ENCODE measurements at regions not wholly inside any gene's neighbourhood (a gene's known extent, or its start where the extent isn't known, plus 50 kb on each side); places are given as distances from the start of the nearest gene placed in this dataset.
A peak's percentile ranks its signal among the peaks of the same experiment; 100 is the strongest.

- intact Hi-C loops (cut with DNase I): no loop called here
- no peak for TF ChIP-seq POLR2A (IDR thresholded peaks at IDR 0.05)
- TF ChIP-seq CTCF (IDR thresholded peaks at IDR 0.05): no peak
- DNase-seq: no peak
- Histone ChIP-seq H3K27me3 (no peaks in the 10 kb centered on the region), H3K4me3 (no peak overlapping the region), H3K4me1 (peaks cover 21% of the 10 kb centered on the region), H3K27ac (no peak overlapping the region), H3K9me3 (no peaks in the 10 kb centered on the region), H3K36me3 (replicated peaks in 1 of 2; ENCODE audit: insufficient read depth in 1 of 2, low read depth in 2 of 2) (no peaks in the 10 kb centered on the region)
- WGBS, 2 donors: 84% methylated on average over 7 of the region's 7 CpGs
- ATAC-seq: no peak
Measured at GRCh38 chr10:113979409-113979808, 64.3 kb upstream of the ADRB1 start.

- 84 to 85% methylated on average over 3 of the region's 3 CpGs for WGBS, 2 donors
- Histone ChIP-seq H3K27ac (no peak overlapping the region), H3K4me1 (peaks cover 21% of the 10 kb centered on the region), H3K9me3 (no peaks in the 10 kb centered on the region), H3K36me3 (replicated peaks in 1 of 2; ENCODE audit: insufficient read depth in 1 of 2, low read depth in 2 of 2) (no peaks in the 10 kb centered on the region), H3K4me3 (no peak overlapping the region), H3K27me3 (no peaks in the 10 kb centered on the region)
- intact Hi-C loops (cut with DNase I): no loop called here
- TF ChIP-seq POLR2A (IDR thresholded peaks at IDR 0.05) (no peak), CTCF (IDR thresholded peaks at IDR 0.05) (peak in 1 of 7 experiments; percentile 13)
- DNase-seq (no peak), ATAC-seq (no peak)
Measured at GRCh38 chr10:113980408-113981087, 63.1 kb upstream of the ADRB1 start.

- ATAC-seq: peak; percentile 13
Measured at GRCh38 chr10:113982296-113982695, 61.4 kb upstream of the ADRB1 start.

GRCh38 chr10:113982769-113983168 is 60.9 kb upstream of the ADRB1 start:
- ATAC-seq: peak; percentile 85
- Histone ChIP-seq H3K9me3 (no peaks in the 10 kb centered on the region), H3K36me3 (replicated peaks in 1 of 2; ENCODE audit: insufficient read depth in 1 of 2, low read depth in 2 of 2) (no peaks in the 10 kb centered on the region), H3K27me3 (no peaks in the 10 kb centered on the region), H3K27ac (peak overlapping the region; percentile 47 to 66 (median 54)), H3K4me1 (peaks cover 21% of the 10 kb centered on the region), H3K4me3 (no peak overlapping the region)
- intact Hi-C loops (cut with DNase I): no loop called here
- peak; percentile 49 to 74 (median 63) for DNase-seq
- TF ChIP-seq CTCF (IDR thresholded peaks at IDR 0.05) (peak in 1 of 7 experiments; percentile 9), POLR2A (IDR thresholded peaks at IDR 0.05) (no peak)
- 23 to 35% methylated on average over 3 to 4 of the region's 4 CpGs for WGBS, 2 donors

More at GRCh38 chr10:113982296-113982695, 61.4 kb upstream of the ADRB1 start:
- DNase-seq: no peak
- no peak for TF ChIP-seq CTCF (IDR thresholded peaks at IDR 0.05)
- no peak for TF ChIP-seq POLR2A (IDR thresholded peaks at IDR 0.05)
- Histone ChIP-seq H3K4me1 (peaks cover 21% of the 10 kb centered on the region), H3K27ac (peak overlapping the region; percentile 47 to 66 (median 54)), H3K4me3 (no peak overlapping the region), H3K36me3 (replicated peaks in 1 of 2; ENCODE audit: insufficient read depth in 1 of 2, low read depth in 2 of 2) (no peaks in the 10 kb centered on the region), H3K27me3 (no peaks in the 10 kb centered on the region), H3K9me3 (no peaks in the 10 kb centered on the region)
- intact Hi-C loops (cut with DNase I): no loop called here

GRCh38 chr10:113983552-113983951 is 60.1 kb upstream of the ADRB1 start:
- ATAC-seq (no peak), DNase-seq (no peak)
- Histone ChIP-seq H3K4me3 (no peak overlapping the region), H3K27me3 (no peaks in the 10 kb centered on the region), H3K27ac (peak overlapping the region in 1 of 4 donors; percentile 66), H3K36me3 (replicated peaks in 1 of 2; ENCODE audit: insufficient read depth in 1 of 2, low read depth in 2 of 2) (no peaks in the 10 kb centered on the region), H3K4me1 (peaks cover 21% of the 10 kb centered on the region), H3K9me3 (no peaks in the 10 kb centered on the region)
- WGBS, 2 donors: 80% methylated on average over 3 of the region's 3 CpGs; no CpG with 5 or more reads in 1 of the 2 donors
- intact Hi-C loops (cut with DNase I): no loop called here
- TF ChIP-seq CTCF (IDR thresholded peaks at IDR 0.05) (no peak), POLR2A (IDR thresholded peaks at IDR 0.05) (no peak)
